IMR-90 (cell line): ENCODE measurements at regions not wholly inside any gene's neighbourhood (a gene's known extent, or its start where the extent isn't known, plus 50 kb on each side); places are given as distances from the start of the nearest gene placed in this dataset.

Experiments used
- ATAC-seq: fragments of 200-7000 bp; cut with Tn5 transposase; 2 replicates; pipeline ENCODE4 v1.9.1; 2020; ENCODE audit warnings: low read depth, mild to moderate bottlenecking, moderate library complexity
- BruUV-seq: library from RNA; stranded (reverse); fragments of 400-500 nt; replicated peaks from 2 replicates; lab custom pipeline; 2021; lab: Mats Ljungman, UMichigan
- CTCF ChIA-PET: fragments of 300-600 bp; formaldehyde crosslinking; extraction: SDS; loops from one replicate; lab custom pipeline; 2021; ENCODE audit warnings: antibody characterized with exemption; lab: Yijun Ruan, JAX
- POLR2A ChIA-PET: fragments of 300-600 bp; sonication (Branson Sonifier 250); formaldehyde crosslinking; loops from one replicate; lab custom pipeline; 2022; ENCODE audit warnings: antibody characterized with exemption; ENCODE audit not compliant: unreplicated experiment; lab: Charles Lee
- DNase-seq: peaks from one replicate; pipeline ENCODE4 v3.0.0; 2013
- H2AFZ ChIP-seq: replicated peaks from 2 replicates; pipeline ENCODE3; 2013; ENCODE audit warnings: low read length, mild to moderate bottlenecking; ENCODE audit not compliant: poor library complexity
- H2AK5ac ChIP-seq: 2 replicates; pipeline ENCODE4 v1.6.1; 2013; ENCODE audit warnings: low read depth, low read length, inconsistent platforms
- H2AK9ac ChIP-seq: replicated peaks from 2 replicates; pipeline ENCODE3; 2013; ENCODE audit warnings: mild to moderate bottlenecking, low read depth, low read length, moderate library complexity; ENCODE audit not compliant: poor library complexity
- H2BK120ac ChIP-seq: 2 replicates; pipeline ENCODE4 v1.6.1; 2013; ENCODE audit warnings: low read depth, low read length, inconsistent platforms
- H2BK15ac ChIP-seq: 3 replicates; pipeline ENCODE4 v1.6.1; 2013; ENCODE audit warnings: low read depth, low read length, inconsistent platforms
- H2BK20ac ChIP-seq: 2 replicates; pipeline ENCODE4 v1.6.1; 2013; ENCODE audit warnings: low read depth, mild to moderate bottlenecking, inconsistent platforms, low read length, moderate library complexity
- H2BK5ac ChIP-seq: 2 replicates; pipeline ENCODE4 v1.6.1; 2013; ENCODE audit warnings: mild to moderate bottlenecking, low read depth, low read length, inconsistent platforms; ENCODE audit not compliant: poor library complexity, severe bottlenecking
- H3K14ac ChIP-seq: replicated peaks from 2 replicates; pipeline ENCODE4 v1.6.1; 2013; ENCODE audit warnings: low read depth, low read length, inconsistent platforms
- H3K18ac ChIP-seq: 2 replicates; pipeline ENCODE4 v1.6.1; 2013; ENCODE audit warnings: low read depth, low read length, control low read depth
- H3K23ac ChIP-seq: 2 replicates; pipeline ENCODE4 v1.6.1; 2013; ENCODE audit warnings: low read depth, low read length, inconsistent platforms
- H3K27ac ChIP-seq: 2 replicates; pipeline ENCODE4 v1.5.1; 2013; ENCODE audit warnings: mild to moderate bottlenecking, control low read depth, low read length; ENCODE audit not compliant: insufficient read depth
- H3K27me3 ChIP-seq: 2 replicates; pipeline ENCODE4 v1.6.1; 2013; ENCODE audit warnings: low read length; ENCODE audit not compliant: control insufficient read depth, insufficient read depth
- H3K36me3 ChIP-seq: 2 replicates; pipeline ENCODE4 v1.6.1; 2013; ENCODE audit warnings: low read length, mixed read lengths; ENCODE audit not compliant: control insufficient read depth, insufficient read depth
- H3K4ac ChIP-seq: 2 replicates; pipeline ENCODE4 v1.6.1; 2013; ENCODE audit warnings: low read depth, low read length, inconsistent platforms
- H3K4me1 ChIP-seq: 2 replicates; pipeline ENCODE4 v1.6.1; 2013; ENCODE audit warnings: low read length, mixed read lengths; ENCODE audit not compliant: control insufficient read depth, insufficient read depth
- H3K4me2 ChIP-seq: 2 replicates; pipeline ENCODE4 v1.6.1; 2013; ENCODE audit warnings: low read depth, mild to moderate bottlenecking, control low read depth, low read length, moderate library complexity
- H3K4me3 ChIP-seq: 2 replicates; pipeline ENCODE4 v1.5.1; 2013; ENCODE audit warnings: low read depth, mild to moderate bottlenecking, control low read depth, low read length, moderate library complexity; ENCODE audit not compliant: insufficient read depth
- H3K56ac ChIP-seq: 2 replicates; pipeline ENCODE4 v1.6.1; 2013; ENCODE audit warnings: low read length, inconsistent platforms; ENCODE audit not compliant: insufficient read depth; ENCODE audit errors: extremely low read depth
- H3K79me1 ChIP-seq, 2 experiments: 2 replicates each; pipeline ENCODE4 v1.6.1; 2013; ENCODE audit warnings: low read length in 2 of 2, inconsistent platforms in 1 of 2, low read depth in 1 of 2
- H3K9ac ChIP-seq: 2 replicates; pipeline ENCODE4 v1.6.1; 2013; ENCODE audit warnings: low read depth, low read length, control low read depth
- H3K9me1 ChIP-seq: 2 replicates; pipeline ENCODE4 v1.6.1; 2013; ENCODE audit warnings: low read length, inconsistent platforms; ENCODE audit not compliant: insufficient read depth
- H3K9me3 ChIP-seq: 2 replicates; pipeline ENCODE4 v1.6.1; 2013; ENCODE audit warnings: low read length; ENCODE audit not compliant: control insufficient read depth, insufficient read depth
- H4K20me1 ChIP-seq: 2 replicates; pipeline ENCODE4 v1.6.1; 2013; ENCODE audit warnings: low read length, inconsistent platforms; ENCODE audit not compliant: insufficient read depth
- H4K5ac ChIP-seq: 2 replicates; pipeline ENCODE4 v1.6.1; 2013; ENCODE audit warnings: mild to moderate bottlenecking, low read depth, low read length, control low read depth
- H4K8ac ChIP-seq, 2 experiments: 2 replicates each; pipeline ENCODE4 v1.6.1; 2013; ENCODE audit warnings: low read depth in 2 of 2, low read length in 2 of 2, control low read depth in 1 of 2, inconsistent platforms in 1 of 2
- H4K91ac ChIP-seq: 2 replicates; pipeline ENCODE4 v1.6.1; 2013; ENCODE audit warnings: low read depth, low read length, inconsistent platforms; ENCODE audit not compliant: insufficient read depth
- BHLHE40 ChIP-seq: fragments of 150-350 bp; IDR thresholded peaks from 2 replicates; pipeline ENCODE4 v1.6.1; 2016; ENCODE audit warnings: mild to moderate bottlenecking, low read depth, low read length
- CEBPB ChIP-seq: IDR thresholded peaks from 2 replicates; pipeline ENCODE4 v1.6.1; 2012; ENCODE audit warnings: low read depth, low read length, improper control_type of control experiment
- FOS ChIP-seq: fragments of 150-350 bp; IDR thresholded peaks from 2 replicates; pipeline ENCODE4 v1.6.1; 2016; ENCODE audit warnings: low read depth, low read length
- MAFK ChIP-seq: IDR thresholded peaks from 2 replicates; pipeline ENCODE4 v1.6.1; 2012; ENCODE audit warnings: low read depth, low read length, improper control_type of control experiment
- MXI1 ChIP-seq: IDR thresholded peaks from 2 replicates; pipeline ENCODE4 v1.6.1; 2012; ENCODE audit warnings: low read depth, mild to moderate bottlenecking, low read length, moderate library complexity, borderline replicate concordance
- NFE2L2 ChIP-seq: fragments of 150-350 bp; IDR thresholded peaks from 2 replicates; pipeline ENCODE4 v1.6.1; 2016; ENCODE audit warnings: low read depth, mild to moderate bottlenecking, low read length
- RAD21 ChIP-seq: IDR thresholded peaks from 2 replicates; pipeline ENCODE4 v1.6.1; 2012; ENCODE audit warnings: low read length, improper control_type of control experiment
- RCOR1 ChIP-seq: IDR thresholded peaks from 2 replicates; pipeline ENCODE4 v1.6.1; 2012; ENCODE audit warnings: mild to moderate bottlenecking, low read length, improper control_type of control experiment; ENCODE audit not compliant: insufficient replicate concordance
- RFX5 ChIP-seq: IDR thresholded peaks from 2 replicates; pipeline ENCODE4 v1.8.0; 2012; ENCODE audit warnings: low read depth, mild to moderate bottlenecking, low read length, moderate library complexity
- SMC3 ChIP-seq: fragments of 150-350 bp; IDR thresholded peaks from 2 replicates; pipeline ENCODE4 v1.6.1; 2016; ENCODE audit warnings: low read depth, mild to moderate bottlenecking, antibody characterized with exemption, low read length, moderate library complexity
- WGBS, 2 experiments: methylation state at CpG; one replicate each; pipeline versions ENCODE4 v1.1.5 to v1.1.7; 2013; ENCODE audit warnings: missing lambda C conversion rate in 2 of 2; ENCODE audit not compliant: insufficient read length in 1 of 2; ENCODE audit errors: extremely low coverage in 2 of 2; 5-methylcytosine and 5-hydroxymethylcytosine counted together
- dilution Hi-C: fragments of 300-500 bp; cut with HindIII; formaldehyde crosslinking; loops from one replicate; pipeline ENCODE4 v1.14.3; 2018; ENCODE audit warnings: low sequenced_read_pairs; ENCODE audit not compliant: unreplicated experiment
- in situ Hi-C: fragments of 300-500 bp; cut with MboI; formaldehyde crosslinking; loops from 3 replicates; pipeline ENCODE4 v1.14.3; 2019; ENCODE audit warnings: low sequenced_read_pairs, inconsistent platforms, mixed read lengths
- intact Hi-C: fragments of 100-400 bp; cut with micrococcal nuclease; formaldehyde crosslinking; loops from 2 replicates; pipeline ENCODE4 v1.10.0; 2022
- TF ChIP-seq, protein P1 (sequence below): fragments of 150-350 bp; IDR thresholded peaks from 2 replicates; pipeline ENCODE4 v1.6.1; 2017; ENCODE audit warnings: mild to moderate bottlenecking, antibody characterized with exemption, low read length, low read depth

DNA sequence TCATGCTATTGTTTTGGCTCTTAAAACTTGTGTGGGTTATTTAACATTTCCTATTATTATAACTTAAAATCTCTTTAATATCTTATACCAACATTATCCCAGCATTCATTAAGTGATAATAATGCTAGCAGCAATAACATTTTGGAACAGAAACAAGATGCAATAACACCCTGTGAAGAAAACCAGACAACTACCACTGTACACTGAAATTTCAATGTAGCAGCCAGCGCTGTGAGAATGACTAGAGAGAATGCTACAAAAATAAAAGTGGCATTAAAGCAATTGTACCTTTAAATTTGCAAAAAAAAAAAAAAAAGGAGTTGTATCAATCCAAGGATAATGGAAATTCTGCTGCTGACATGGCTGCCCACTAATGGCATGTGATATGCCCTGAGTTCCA lies 269.9 kb downstream of the TTC32 start:
- no peak for ATAC-seq
- in situ Hi-C loops, result no loop called here
- Histone ChIP-seq H3K4me1 (no peaks in the 10 kb centered on the region), H3K9me1 (no peaks in the 10 kb centered on the region), H4K8ac (no peak overlapping the region), H2AFZ (no peak overlapping the region), H3K79me1 (no peaks in the 10 kb centered on the region), H3K23ac (no peak overlapping the region), H3K27ac (no peak overlapping the region), H3K56ac (no peak overlapping the region), H3K14ac (no peak overlapping the region), H3K4me3 (no peak overlapping the region), H3K36me3 (no peaks in the 10 kb centered on the region), H3K9me3 (no peaks in the 10 kb centered on the region), H4K20me1 (no peaks in the 10 kb centered on the region), H3K9ac (no peak overlapping the region), H3K27me3 (peaks cover 23% of the 10 kb centered on the region), H2AK5ac (no peak overlapping the region), H2BK120ac (no peak overlapping the region), H2BK5ac (no peak overlapping the region), H4K91ac (no peak overlapping the region), H3K18ac (no peak overlapping the region), H4K5ac (no peak overlapping the region), H2BK20ac (no peak overlapping the region), H3K4ac (no peak overlapping the region), H2BK15ac (no peak overlapping the region), H3K4me2 (no peak overlapping the region), H2AK9ac (no peak overlapping the region)
- intact Hi-C loops, result loop anchor here (2.0 kb wide), 1 partner anchor 203 kb away; no protein-coding TSS in a partner anchor
- dilution Hi-C loops, result no loop called here
- ChIA-PET POLR2A (no interaction called here), CTCF (no interaction called here)
- whole genome bisulfite sequencing, 2 experiments, result no CpG with 5 or more reads among the region's 1 CpG
- DNase-seq, result no peak
- no TSS peak for BruUV-seq
- TF ChIP-seq BHLHE40 (no peak), SMC3 (no peak), RFX5 (no peak), RAD21 (no peak), NFE2L2 (no peak), MXI1 (no peak), MAFK (no peak), CEBPB (no peak), RCOR1 (no peak), FOS (no peak)
- TF ChIP-seq, protein P1, sequence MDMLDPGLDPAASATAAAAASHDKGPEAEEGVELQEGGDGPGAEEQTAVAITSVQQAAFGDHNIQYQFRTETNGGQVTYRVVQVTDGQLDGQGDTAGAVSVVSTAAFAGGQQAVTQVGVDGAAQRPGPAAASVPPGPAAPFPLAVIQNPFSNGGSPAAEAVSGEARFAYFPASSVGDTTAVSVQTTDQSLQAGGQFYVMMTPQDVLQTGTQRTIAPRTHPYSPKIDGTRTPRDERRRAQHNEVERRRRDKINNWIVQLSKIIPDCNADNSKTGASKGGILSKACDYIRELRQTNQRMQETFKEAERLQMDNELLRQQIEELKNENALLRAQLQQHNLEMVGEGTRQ, result no peak
